Suprapubic skin (tissue), 4 donors: ENCODE measurements at regions not wholly inside any gene's neighbourhood (a gene's known extent, or its start where the extent isn't known, plus 50 kb on each side); places are given as distances from the start of the nearest gene placed in this dataset.
"Not testable (repeated sequence)": the region's sequence is repeated elsewhere in the genome, so short reads cannot be mapped to it uniquely, and the experiment has no call there.

Source experiments
- DNase-seq, 2 donors: peaks; one replicate each; pipeline ENCODE4 v3.0.0-alpha.2; 2019; ENCODE audit warnings: low spot score in 2 of 2
- H3K27ac ChIP-seq: fragments of 200-600 bp; sonication (generic); one replicate; pipeline ENCODE4 v1.5.1; 2019
- H3K27me3 ChIP-seq: fragments of 200-600 bp; sonication (generic); one replicate; pipeline ENCODE4 v1.5.1; 2019
- H3K36me3 ChIP-seq: fragments of 200-600 bp; sonication (generic); one replicate; pipeline ENCODE4 v1.5.1; 2019
- H3K4me1 ChIP-seq: fragments of 200-600 bp; sonication (generic); one replicate; pipeline ENCODE4 v1.5.1; 2019
- H3K4me3 ChIP-seq: fragments of 200-600 bp; sonication (generic); one replicate; pipeline ENCODE4 v1.5.1; 2019; ENCODE audit warnings: mild to moderate bottlenecking
- H3K9me3 ChIP-seq: fragments of 200-600 bp; sonication (generic); one replicate; pipeline ENCODE4 v1.5.1; 2019
- EP300 ChIP-seq: sonication (generic); formaldehyde crosslinking; IDR thresholded peaks from one replicate; pipeline ENCODE4 v1.6.1; 2017; ENCODE audit warnings: antibody characterized with exemption
- POLR2A ChIP-seq, 2 donors: fragments of 450-650 bp; IDR thresholded peaks; one replicate each; pipeline ENCODE4 v1.6.1; 2017; ENCODE audit warnings: antibody characterized with exemption in 2 of 2, mild to moderate bottlenecking in 2 of 2, moderate library complexity in 2 of 2
- POLR2AphosphoS5 ChIP-seq, 3 donors: sonication (generic); formaldehyde crosslinking; IDR thresholded peaks; one replicate each; pipeline ENCODE4 v1.6.1; 2017; ENCODE audit warnings: antibody characterized with exemption in 3 of 3
- WGBS: methylation state at CpG from one replicate; pipeline ENCODE4 v1.1.5; 2018; 5-methylcytosine and 5-hydroxymethylcytosine counted together
- TF ChIP-seq, protein P1 (sequence below), 2 donors: fragments of 200-600 bp in 1 of 2; fragments of 450-650 bp in 1 of 2; sonication (generic) in 1 of 2; IDR thresholded peaks; one replicate each; pipeline ENCODE4 v1.5.1; 2016 to 2019; ENCODE audit warnings: antibody characterized with exemption in 2 of 2, mild to moderate bottlenecking in 1 of 2, moderate library complexity in 1 of 2

DNA sequence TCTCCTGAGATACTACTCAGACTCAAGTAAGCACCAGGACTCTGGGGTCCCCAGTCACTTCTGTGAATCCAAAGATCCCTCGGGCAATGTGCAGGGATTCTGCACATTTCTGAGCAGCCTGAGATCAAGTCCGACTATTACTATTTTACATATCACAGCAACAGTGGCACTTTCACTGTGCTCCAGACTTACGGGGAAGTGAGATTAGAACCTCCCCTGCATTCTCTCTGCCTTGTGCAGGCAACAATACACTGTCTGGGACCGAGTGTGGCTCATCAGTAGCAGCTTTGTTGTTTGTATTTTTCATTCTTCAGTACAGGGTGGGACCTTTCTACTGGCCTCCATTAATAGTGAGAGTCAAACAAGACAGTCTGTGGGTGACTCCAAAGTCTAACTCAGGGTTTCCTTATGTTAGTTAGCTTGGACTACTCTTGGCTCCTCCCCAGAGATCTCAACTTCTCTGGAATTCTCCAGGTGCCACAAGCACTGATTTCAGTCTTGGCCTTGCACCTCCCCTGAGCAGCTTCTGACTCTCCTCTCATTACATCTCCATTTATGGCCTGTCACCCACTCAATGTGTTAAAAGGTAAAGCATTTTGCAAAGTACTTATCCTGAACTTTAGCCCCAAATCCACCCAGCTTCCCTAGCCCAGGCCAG, 76.2 kb upstream of the TOP3B start:
- Histone ChIP-seq H3K9me3 (no peaks in the 10 kb centered on the region), H3K4me1 (peaks cover 8% of the 10 kb centered on the region), H3K4me3 (no peak overlapping the region), H3K36me3 (no peaks in the 10 kb centered on the region), H3K27me3 (peaks cover 22% of the 10 kb centered on the region), H3K27ac (no peak overlapping the region)
- no peak for DNase-seq
- TF ChIP-seq POLR2A (IDR thresholded peaks at IDR 0.05) (no peak), POLR2AphosphoS5 (IDR thresholded peaks at IDR 0.05) (no peak), EP300 (no peak)
- TF ChIP-seq, protein P1, sequence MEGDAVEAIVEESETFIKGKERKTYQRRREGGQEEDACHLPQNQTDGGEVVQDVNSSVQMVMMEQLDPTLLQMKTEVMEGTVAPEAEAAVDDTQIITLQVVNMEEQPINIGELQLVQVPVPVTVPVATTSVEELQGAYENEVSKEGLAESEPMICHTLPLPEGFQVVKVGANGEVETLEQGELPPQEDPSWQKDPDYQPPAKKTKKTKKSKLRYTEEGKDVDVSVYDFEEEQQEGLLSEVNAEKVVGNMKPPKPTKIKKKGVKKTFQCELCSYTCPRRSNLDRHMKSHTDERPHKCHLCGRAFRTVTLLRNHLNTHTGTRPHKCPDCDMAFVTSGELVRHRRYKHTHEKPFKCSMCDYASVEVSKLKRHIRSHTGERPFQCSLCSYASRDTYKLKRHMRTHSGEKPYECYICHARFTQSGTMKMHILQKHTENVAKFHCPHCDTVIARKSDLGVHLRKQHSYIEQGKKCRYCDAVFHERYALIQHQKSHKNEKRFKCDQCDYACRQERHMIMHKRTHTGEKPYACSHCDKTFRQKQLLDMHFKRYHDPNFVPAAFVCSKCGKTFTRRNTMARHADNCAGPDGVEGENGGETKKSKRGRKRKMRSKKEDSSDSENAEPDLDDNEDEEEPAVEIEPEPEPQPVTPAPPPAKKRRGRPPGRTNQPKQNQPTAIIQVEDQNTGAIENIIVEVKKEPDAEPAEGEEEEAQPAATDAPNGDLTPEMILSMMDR (IDR thresholded peaks at IDR 0.05), result no peak
- WGBS, result 56% methylated on average over 4 of the region's 4 CpGs

DNA sequence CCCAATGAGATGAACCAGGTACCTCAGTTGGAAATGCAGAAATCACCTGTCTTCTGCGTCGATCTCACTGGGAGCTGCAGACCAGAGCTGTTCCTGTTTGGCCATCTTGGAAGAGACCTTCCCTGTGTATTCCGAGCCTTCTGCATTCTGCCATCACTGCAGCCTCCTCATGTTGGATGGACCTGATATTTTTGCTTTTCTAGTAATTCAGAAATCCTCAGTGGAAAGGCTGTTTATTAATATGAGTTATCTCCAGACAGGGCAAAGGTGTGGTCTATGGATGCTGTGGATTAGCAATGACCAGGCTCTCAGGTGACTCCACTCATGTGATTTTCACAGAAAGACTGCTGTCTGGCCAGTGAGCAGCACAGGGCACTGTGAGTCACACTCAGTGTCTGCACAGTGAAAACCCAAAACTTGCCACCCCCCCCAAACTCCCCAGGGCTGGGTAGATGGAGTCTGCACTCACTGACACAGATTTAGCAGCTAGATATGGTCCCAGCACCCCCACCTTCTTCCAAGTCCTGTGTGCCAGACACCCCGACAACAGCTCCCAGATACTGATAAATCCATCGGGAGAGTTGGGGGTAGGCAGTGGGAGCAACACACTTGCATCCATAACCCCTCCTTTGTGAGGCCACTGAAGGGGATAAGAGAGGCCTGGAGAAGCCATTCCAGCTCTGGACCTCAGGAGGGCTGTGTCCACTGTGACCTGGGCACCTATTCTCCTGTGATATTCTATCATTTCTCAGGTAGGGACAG, 75.2 kb upstream of the TOP3B start:
- no peaks in the 10 kb centered on the region for H3K36me3 ChIP-seq
- TF ChIP-seq EP300 (no peak), POLR2A (IDR thresholded peaks at IDR 0.05) (no peak), POLR2AphosphoS5 (IDR thresholded peaks at IDR 0.05) (no peak)
- TF ChIP-seq, protein P1 (IDR thresholded peaks at IDR 0.05), result no peak
- H3K27ac ChIP-seq, result no peak overlapping the region
- 68% methylated on average over 5 of the region's 5 CpGs for WGBS
- DNase-seq, result no peak
- H3K9me3 ChIP-seq, result no peaks in the 10 kb centered on the region
- H3K4me1 ChIP-seq, result peaks cover 8% of the 10 kb centered on the region
- no peak overlapping the region for H3K4me3 ChIP-seq
- H3K27me3 ChIP-seq, result peaks cover 22% of the 10 kb centered on the region

DNA sequence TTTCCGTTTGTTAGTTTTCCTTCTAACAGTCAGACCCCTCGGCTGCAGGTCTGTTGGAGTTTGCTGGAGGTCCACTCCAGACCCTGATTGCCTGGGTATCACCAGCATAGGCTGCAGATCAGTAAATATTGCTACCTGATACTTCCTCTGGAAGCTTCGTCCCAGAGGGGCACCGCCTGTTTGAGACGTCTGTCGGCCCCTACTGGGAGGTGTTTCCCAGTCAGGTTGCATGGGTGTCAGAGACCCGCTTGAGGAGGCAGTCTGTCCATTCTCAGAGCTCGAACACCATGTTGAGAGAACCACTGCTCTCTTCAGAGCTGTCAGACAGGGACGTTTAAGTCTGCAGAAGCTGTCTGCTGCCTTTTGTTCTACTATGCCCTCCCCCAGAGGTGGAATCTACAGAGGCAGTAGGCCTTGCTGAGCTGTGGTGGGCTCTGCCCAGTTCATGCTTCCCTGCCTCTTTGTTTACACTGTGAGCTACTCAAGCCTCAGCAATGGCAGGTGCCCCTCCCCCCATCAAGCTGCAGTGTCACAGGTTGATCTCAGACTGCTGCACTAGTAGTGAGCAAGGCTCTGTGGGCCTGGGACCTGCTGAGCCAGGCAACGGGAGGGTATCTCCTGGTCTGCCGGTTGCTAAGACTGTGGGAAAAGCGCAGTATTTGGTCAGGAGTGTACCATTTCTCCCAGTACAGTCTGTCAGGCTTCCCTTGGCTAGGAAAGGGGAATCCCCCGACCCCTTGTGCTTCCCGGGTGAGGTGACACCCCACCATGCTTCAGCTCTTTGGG, 74.4 kb upstream of the TOP3B start:
- H3K27me3 ChIP-seq, result peaks cover 22% of the 10 kb centered on the region
- peak in 1 of 2 donors; percentile 44 for DNase-seq
- not testable (repeated sequence) for H3K27ac ChIP-seq, H3K4me1 ChIP-seq, H3K36me3 ChIP-seq, H3K9me3 ChIP-seq, H3K4me3 ChIP-seq
- WGBS, result 58% methylated on average over 11 of the region's 14 CpGs

DNA sequence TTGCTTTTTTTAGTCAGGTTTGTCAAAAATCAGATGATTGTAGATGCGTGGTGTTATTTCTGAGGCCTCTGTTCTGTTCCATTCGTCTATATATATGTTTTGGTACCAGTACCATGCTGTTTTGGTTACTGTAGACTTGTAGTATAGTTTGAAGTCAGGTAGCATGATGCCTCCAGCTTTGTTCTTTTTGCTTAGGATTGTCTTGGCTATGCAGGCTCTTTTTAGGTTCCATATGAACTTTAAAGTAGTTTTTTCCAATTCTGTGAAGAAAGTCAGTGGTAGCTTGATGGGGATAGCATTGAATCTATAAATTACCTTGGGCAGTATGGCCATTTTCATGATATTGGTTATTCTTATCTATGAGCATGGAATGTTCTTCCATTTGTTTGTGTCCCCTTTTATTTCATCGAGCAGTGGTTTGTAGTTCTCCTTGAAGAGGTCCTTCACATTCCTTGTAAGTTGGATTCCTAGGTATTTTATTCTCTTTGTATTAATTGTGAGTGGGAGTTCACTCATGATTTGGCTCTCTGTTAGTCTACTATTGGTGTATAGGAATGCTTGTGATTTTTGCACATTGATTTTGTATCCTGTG, 70.1 kb upstream of the TOP3B start:
- not testable (repeated sequence) for H3K4me3 ChIP-seq, H3K27me3 ChIP-seq, DNase-seq, H3K4me1 ChIP-seq, H3K36me3 ChIP-seq, H3K9me3 ChIP-seq, H3K27ac ChIP-seq
- WGBS, result 81% methylated on average over 3 of the region's 3 CpGs

DNA sequence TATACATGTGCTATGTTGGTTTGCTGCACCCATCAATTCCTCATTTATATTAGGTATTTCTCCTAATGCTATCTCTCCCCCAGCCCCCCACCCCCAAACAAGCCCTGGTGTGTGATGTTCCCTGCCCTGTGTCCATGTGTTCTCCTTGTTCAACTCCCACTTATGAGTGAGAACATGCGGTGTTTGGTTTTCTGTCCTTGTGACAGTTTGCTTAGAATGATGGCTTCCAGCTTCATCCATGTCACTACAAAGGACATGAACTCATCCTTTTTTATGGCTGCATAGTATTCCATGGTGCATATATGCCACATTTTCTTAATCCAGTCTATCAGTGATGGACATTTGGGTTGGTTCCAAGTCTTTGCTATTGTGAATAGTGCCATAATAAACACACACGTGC, 68.4 kb upstream of the TOP3B start:
- H3K4me3 ChIP-seq, DNase-seq, H3K36me3 ChIP-seq, H3K4me1 ChIP-seq, H3K27me3 ChIP-seq, H3K27ac ChIP-seq, H3K9me3 ChIP-seq: not testable (repeated sequence)
- WGBS, result 46% methylated on average over 2 of the region's 2 CpGs

DNA sequence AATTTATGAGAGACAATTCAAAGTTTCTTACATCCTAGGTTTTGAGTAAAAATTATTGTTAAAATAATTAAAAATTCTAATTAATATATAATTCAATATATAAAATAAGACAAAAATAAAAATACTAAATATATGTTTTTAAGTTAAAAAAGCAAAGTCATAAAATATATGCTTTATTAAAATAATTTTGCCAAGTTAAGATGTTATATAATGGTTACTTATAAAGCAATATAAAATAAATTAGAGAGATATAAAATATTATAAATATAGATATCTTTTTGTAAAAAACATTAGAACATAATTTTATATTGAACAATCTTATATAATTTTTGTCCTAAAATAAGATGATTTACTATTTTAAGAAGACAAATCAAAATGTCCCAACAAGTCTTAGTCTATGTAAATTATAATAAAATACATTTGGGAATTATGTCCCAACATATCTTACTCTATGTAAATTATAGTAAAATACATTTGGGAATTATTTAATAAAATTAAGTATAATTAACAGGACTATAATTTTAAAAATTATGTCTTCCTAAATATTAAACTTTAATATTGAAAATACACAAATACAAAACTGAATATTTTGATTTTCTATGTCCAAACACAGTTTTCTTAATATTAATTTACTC, 67.7 kb upstream of the TOP3B start:
- DNase-seq, result no peak

More for the DNA sequence above, 67.7 kb upstream of the TOP3B start:
- Histone ChIP-seq H3K4me3 (no peak overlapping the region), H3K9me3 (no peaks in the 10 kb centered on the region), H3K27ac (no peak overlapping the region), H3K27me3 (peaks cover 5% of the 10 kb centered on the region), H3K36me3 (no peaks in the 10 kb centered on the region), H3K4me1 (no peaks in the 10 kb centered on the region)
- no peak for TF ChIP-seq POLR2AphosphoS5 (IDR thresholded peaks at IDR 0.05)
- TF ChIP-seq EP300, result no peak
- TF ChIP-seq, protein P1 (IDR thresholded peaks at IDR 0.05), result no peak
- no peak for TF ChIP-seq POLR2A (IDR thresholded peaks at IDR 0.05)
